Endothelial cell of umbilical vein (primary cell): ENCODE measurements at regions not wholly inside any gene's neighbourhood (a gene's known extent, or its start where the extent isn't known, plus 50 kb on each side); places are given as distances from the start of the nearest gene placed in this dataset.

Experiments
- BruUV-seq: library from RNA; stranded (reverse); fragments of 400-500 nt; replicated peaks from 2 replicates; lab custom pipeline; 2021; lab: Mats Ljungman, UMichigan
- CTCF ChIA-PET: fragments of 300-600, 350-600 bp; sonication (Branson Sonifier 250); formaldehyde crosslinking; loops from one replicate; lab custom pipeline; 2021; ENCODE audit warnings: antibody characterized with exemption, inconsistent platforms; lab: Charles Lee
- POLR2A ChIA-PET: fragments of 300-600, 350-600 bp; sonication (Branson Sonifier 250); formaldehyde crosslinking; loops from one replicate; lab custom pipeline; 2021; ENCODE audit warnings: antibody characterized with exemption, inconsistent platforms; lab: Charles Lee
- DNase-seq: peaks from one replicate; pipeline ENCODE4 v3.0.0-alpha.2; 2011; ENCODE audit warnings: low read depth, low spot score
- FAIRE-seq: peaks from 2 replicates; lab custom pipeline; 2011; peaks lifted over from hg19 to GRCh38; lab: Jason Lieb, UNC
- H2AFZ ChIP-seq: 2 replicates; pipeline ENCODE4 v1.6.0; 2012; ENCODE audit warnings: low read depth, low read length, control low read depth, inconsistent platforms
- H3K27ac ChIP-seq: 2 replicates; pipeline ENCODE4 v1.5.1; 2011; ENCODE audit warnings: low read depth, mild to moderate bottlenecking, control low read depth, low read length, moderate library complexity; ENCODE audit not compliant: insufficient read depth
- H3K27me3 ChIP-seq, 2 experiments: 2 replicates each; pipeline versions ENCODE4 v1.6.0 to v1.6.1; 2011; ENCODE audit warnings: low read length in 2 of 2, mixed read lengths in 1 of 2; ENCODE audit not compliant: control insufficient read depth in 2 of 2, insufficient read depth in 2 of 2
- H3K36me3 ChIP-seq, 2 experiments: 2 replicates in 1 of 2; 3 replicates in 1 of 2; pipeline ENCODE4 v1.5.1; 2011; ENCODE audit warnings: low read length in 2 of 2, mild to moderate bottlenecking in 1 of 2, moderate library complexity in 1 of 2; ENCODE audit not compliant: control insufficient read depth in 2 of 2, insufficient read depth in 2 of 2; ENCODE audit errors: extremely low read depth in 1 of 2
- H3K4me1 ChIP-seq: 3 replicates; pipeline ENCODE4 v1.5.1; 2011; ENCODE audit warnings: mild to moderate bottlenecking, low read length; ENCODE audit not compliant: control insufficient read depth, insufficient read depth; ENCODE audit errors: extremely low read depth
- H3K4me2 ChIP-seq: 2 replicates; pipeline ENCODE4 v1.6.1; 2011; ENCODE audit warnings: low read length, control low read depth, mixed read lengths; ENCODE audit not compliant: insufficient read depth
- H3K4me3 ChIP-seq, 3 experiments: fragments of 200-600 bp in 1 of 3; sonication (generic), shearing (Covaris generic) in 1 of 3; replicated peaks in 1 of 3; 2 replicates each; pipeline ENCODE4 v1.5.1; 2011 to 2016; ENCODE audit warnings: control low read depth in 3 of 3, low read length in 3 of 3, mild to moderate bottlenecking in 2 of 3, inconsistent platforms in 1 of 3, low read depth in 1 of 3, moderate library complexity in 1 of 3; ENCODE audit not compliant: insufficient read depth in 1 of 3
- H3K79me2 ChIP-seq: 2 replicates; pipeline ENCODE4 v1.6.0; 2012; ENCODE audit warnings: low read length, inconsistent platforms; ENCODE audit not compliant: control insufficient read depth, insufficient read depth
- H3K9ac ChIP-seq: replicated peaks from 2 replicates; pipeline ENCODE3; 2011; ENCODE audit warnings: low read length, control low read depth; ENCODE audit not compliant: insufficient read depth; ENCODE audit errors: extremely low read depth
- H3K9me1 ChIP-seq: replicated peaks from 3 replicates; pipeline ENCODE4 v1.6.0; 2011; ENCODE audit warnings: mild to moderate bottlenecking, low read length; ENCODE audit not compliant: control insufficient read depth, insufficient read depth; ENCODE audit errors: extremely low read depth
- H3K9me3 ChIP-seq: replicated peaks from 2 replicates; pipeline ENCODE4 v1.5.1; 2012; ENCODE audit warnings: low read length, inconsistent platforms; ENCODE audit not compliant: control insufficient read depth, insufficient read depth
- H4K20me1 ChIP-seq: replicated peaks from 2 replicates; pipeline ENCODE3; 2011; ENCODE audit warnings: mild to moderate bottlenecking, low read length; ENCODE audit not compliant: control insufficient read depth, insufficient read depth; ENCODE audit errors: extremely low read depth
- EZH2 ChIP-seq: IDR thresholded peaks from 2 replicates; pipeline ENCODE4 v1.6.1; 2012; ENCODE audit warnings: borderline replicate concordance, low read depth, mild to moderate bottlenecking, moderate library complexity, low read length, inconsistent platforms; ENCODE audit not compliant: severe bottlenecking
- FOS ChIP-seq: IDR thresholded peaks from 2 replicates; pipeline ENCODE4 v1.6.1; 2011; ENCODE audit warnings: mild to moderate bottlenecking, low read length, moderate library complexity, borderline replicate concordance; ENCODE audit not compliant: insufficient read depth
- GATA2 ChIP-seq: IDR thresholded peaks from 2 replicates; pipeline ENCODE4 v1.7.0; 2011; ENCODE audit warnings: low read depth, mild to moderate bottlenecking, moderate library complexity, mixed read lengths, low read length; ENCODE audit not compliant: insufficient read length, insufficient read depth
- JUN ChIP-seq: IDR thresholded peaks from 2 replicates; pipeline ENCODE4 v1.6.1; 2011; ENCODE audit warnings: borderline replicate concordance, low read depth; ENCODE audit not compliant: insufficient read length, insufficient read depth
- MYC ChIP-seq: IDR thresholded peaks from one replicate; pipeline ENCODE4 v1.6.1; 2011; ENCODE audit warnings: mild to moderate bottlenecking, low read depth, low read length
- POLR2A ChIP-seq: IDR thresholded peaks from 2 replicates; pipeline ENCODE4 v1.6.1; 2012; ENCODE audit warnings: low read depth, mild to moderate bottlenecking, control low read depth, low read length
- POLR2AphosphoS5 ChIP-seq: IDR thresholded peaks from 2 replicates; pipeline ENCODE4 v1.6.1; 2012; ENCODE audit warnings: low read depth, mild to moderate bottlenecking, control low read depth, low read length, moderate library complexity; ENCODE audit not compliant: insufficient read depth
- dilution Hi-C: fragments of 300-500 bp; cut with MboI; formaldehyde crosslinking; loops from one replicate; pipeline ENCODE4 v1.15.0; 2019; ENCODE audit warnings: low sequenced_read_pairs; ENCODE audit not compliant: extremely low pct_ligation_motif_present
- intact Hi-C: fragments of 100-400 bp; cut with micrococcal nuclease; formaldehyde crosslinking; loops from one replicate; pipeline ENCODE4 v1.10.0; 2022
- TF ChIP-seq, protein P1 (sequence below): IDR thresholded peaks from 2 replicates; pipeline ENCODE4 v1.6.1; 2011; ENCODE audit not compliant: insufficient read depth, insufficient read length
- TF ChIP-seq, protein P2 (sequence below), 2 donors: IDR thresholded peaks; 1 replicate in 1 of 2; 2 replicates in 1 of 2; pipeline ENCODE4 v1.5.1; 2011; ENCODE audit warnings: low read length in 2 of 2, mild to moderate bottlenecking in 2 of 2, moderate library complexity in 2 of 2, control low read depth in 1 of 2, inconsistent platforms in 1 of 2, low read depth in 1 of 2; ENCODE audit not compliant: insufficient read depth in 1 of 2; ENCODE audit errors: extremely low read depth in 1 of 2

GRCh38 chr5:68630354-68630753 is 414.8 kb downstream of the PIK3R1 start:
- no peak overlapping the region for H2AFZ ChIP-seq
- H3K4me2 ChIP-seq, result no peak overlapping the region
- no TSS peak for BruUV-seq
- no peak for DNase-seq
- H4K20me1 ChIP-seq, result no peaks in the 10 kb centered on the region
- H3K9me3 ChIP-seq, result no peaks in the 10 kb centered on the region
- no peaks in the 10 kb centered on the region for H3K9me1 ChIP-seq
- no peaks in the 10 kb centered on the region for H3K4me1 ChIP-seq
- intact Hi-C loops, result no loop called here
- no peak overlapping the region for H3K27ac ChIP-seq
- dilution Hi-C loops, result no loop called here
- ChIA-PET CTCF (no interaction called here), POLR2A (no interaction called here)
- no peak for FAIRE-seq
- no peaks in the 10 kb centered on the region for H3K79me2 ChIP-seq
- H3K36me3 ChIP-seq, result no peaks in the 10 kb centered on the region
- no peaks in the 10 kb centered on the region for H3K27me3 ChIP-seq
- no peak for TF ChIP-seq FOS
- TF ChIP-seq, protein P1, sequence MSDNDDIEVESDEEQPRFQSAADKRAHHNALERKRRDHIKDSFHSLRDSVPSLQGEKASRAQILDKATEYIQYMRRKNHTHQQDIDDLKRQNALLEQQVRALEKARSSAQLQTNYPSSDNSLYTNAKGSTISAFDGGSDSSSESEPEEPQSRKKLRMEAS, result no peak
- no peak for TF ChIP-seq MYC
- no peak for TF ChIP-seq GATA2
- H3K9ac ChIP-seq, result no peak overlapping the region
- H3K4me3 ChIP-seq, result no peak overlapping the region

DNA sequence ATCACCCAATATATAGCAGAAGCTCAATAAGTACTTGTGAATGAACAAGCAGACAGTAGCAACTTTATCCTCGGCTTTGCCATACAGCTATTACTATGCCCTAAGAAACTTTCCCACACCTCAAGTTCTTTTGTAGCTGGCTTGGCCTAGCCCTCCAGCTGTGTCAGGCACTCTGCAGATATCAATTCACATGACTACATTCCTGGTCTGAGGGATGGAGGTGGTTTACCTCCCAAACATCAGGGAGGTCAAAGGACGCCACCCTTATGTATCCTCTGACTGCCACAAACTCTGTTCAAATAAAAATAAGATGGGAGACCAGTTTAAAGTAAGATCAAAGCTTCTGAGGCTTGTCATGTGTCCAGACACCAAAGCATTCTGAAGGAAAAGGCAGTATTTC is 416.3 kb downstream of the PIK3R1 start:
- ChIA-PET POLR2A (no interaction called here), CTCF (no interaction called here)
- Histone ChIP-seq H3K79me2 (no peaks in the 10 kb centered on the region), H3K36me3 (no peaks in the 10 kb centered on the region), H3K4me1 (no peaks in the 10 kb centered on the region), H3K9me1 (no peaks in the 10 kb centered on the region), H3K27ac (no peak overlapping the region), H3K9ac (no peak overlapping the region), H3K27me3 (no peaks in the 10 kb centered on the region), H3K9me3 (no peaks in the 10 kb centered on the region), H3K4me2 (no peak overlapping the region), H3K4me3 (no peak overlapping the region), H2AFZ (no peak overlapping the region), H4K20me1 (no peaks in the 10 kb centered on the region)
- BruUV-seq, result no TSS peak
- no peak for FAIRE-seq
- dilution Hi-C loops (no loop called here), intact Hi-C loops (no loop called here)
- no peak for TF ChIP-seq GATA2
- no peak for TF ChIP-seq JUN
- TF ChIP-seq, protein P1, result no peak
- TF ChIP-seq POLR2AphosphoS5, result no peak
- TF ChIP-seq MYC, result no peak
- TF ChIP-seq FOS, result no peak
- no peak for TF ChIP-seq EZH2
- no peak for TF ChIP-seq POLR2A
- TF ChIP-seq, protein P2, sequence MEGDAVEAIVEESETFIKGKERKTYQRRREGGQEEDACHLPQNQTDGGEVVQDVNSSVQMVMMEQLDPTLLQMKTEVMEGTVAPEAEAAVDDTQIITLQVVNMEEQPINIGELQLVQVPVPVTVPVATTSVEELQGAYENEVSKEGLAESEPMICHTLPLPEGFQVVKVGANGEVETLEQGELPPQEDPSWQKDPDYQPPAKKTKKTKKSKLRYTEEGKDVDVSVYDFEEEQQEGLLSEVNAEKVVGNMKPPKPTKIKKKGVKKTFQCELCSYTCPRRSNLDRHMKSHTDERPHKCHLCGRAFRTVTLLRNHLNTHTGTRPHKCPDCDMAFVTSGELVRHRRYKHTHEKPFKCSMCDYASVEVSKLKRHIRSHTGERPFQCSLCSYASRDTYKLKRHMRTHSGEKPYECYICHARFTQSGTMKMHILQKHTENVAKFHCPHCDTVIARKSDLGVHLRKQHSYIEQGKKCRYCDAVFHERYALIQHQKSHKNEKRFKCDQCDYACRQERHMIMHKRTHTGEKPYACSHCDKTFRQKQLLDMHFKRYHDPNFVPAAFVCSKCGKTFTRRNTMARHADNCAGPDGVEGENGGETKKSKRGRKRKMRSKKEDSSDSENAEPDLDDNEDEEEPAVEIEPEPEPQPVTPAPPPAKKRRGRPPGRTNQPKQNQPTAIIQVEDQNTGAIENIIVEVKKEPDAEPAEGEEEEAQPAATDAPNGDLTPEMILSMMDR (IDR thresholded peaks at IDR 0.05; ENCODE audit: extremely low read depth in 1 of 2, insufficient read depth in 1 of 2, low read depth in 1 of 2, low read length in 2 of 2), result no peak
- DNase-seq, result no peak
